WTC11 (cell line): ENCODE measurements at regions not wholly inside any gene's neighbourhood (a gene's known extent, or its start where the extent isn't known, plus 50 kb on each side); places are given as distances from the start of the nearest gene placed in this dataset.

Experiments used
- ATAC-seq: fragments of 200-7000 bp; cut with Tn5 transposase; 2 replicates; pipeline ENCODE4 v1.10.0; 2021; ENCODE audit warnings: mild to moderate bottlenecking, moderate library complexity
- CTCF ChIA-PET: fragments of 300-600 bp; sonication (Branson Sonifier 250); formaldehyde crosslinking; loops from one replicate; lab custom pipeline; 2021; ENCODE audit warnings: antibody characterized with exemption; lab: Charles Lee
- POLR2A ChIA-PET: fragments of 350-600 bp; sonication (Branson Sonifier 250); formaldehyde crosslinking; loops from one replicate; lab custom pipeline; 2021; ENCODE audit warnings: antibody characterized with exemption; lab: Charles Lee
- DNase-seq: peaks from one replicate; pipeline ENCODE4 v3.0.0; 2021; ENCODE audit warnings: low spot score
- H3K27ac Mint-ChIP-seq: 2 replicates; pipeline ENCODE4 v1.8.0; 2021; ENCODE audit warnings: mixed read lengths
- H3K27me3 Mint-ChIP-seq: 2 replicates; pipeline ENCODE4 v1.8.0; 2021; ENCODE audit warnings: low read depth, mild to moderate bottlenecking, moderate library complexity, mixed read lengths
- H3K36me3 Mint-ChIP-seq: 2 replicates; pipeline ENCODE4 v1.8.0; 2021; ENCODE audit warnings: mixed read lengths
- H3K4me1 Mint-ChIP-seq: 2 replicates; pipeline ENCODE4 v1.8.0; 2022; ENCODE audit warnings: mixed read lengths
- H3K4me3 Mint-ChIP-seq: 2 replicates; pipeline ENCODE4 v1.8.0; 2021; ENCODE audit warnings: mild to moderate bottlenecking, moderate library complexity, mixed read lengths
- H3K9me3 Mint-ChIP-seq: 2 replicates; pipeline ENCODE4 v1.8.0; 2021; ENCODE audit warnings: mixed read lengths
- AFF4 ChIP-seq: sonication (generic); formaldehyde crosslinking; IDR thresholded peaks from 2 replicates; pipeline ENCODE4 v1.8.1; 2023; ENCODE audit warnings: mild to moderate bottlenecking, missing genetic modification reagents, borderline replicate concordance
- ATF1 ChIP-seq: sonication (generic); formaldehyde crosslinking; IDR thresholded peaks from 2 replicates; pipeline ENCODE4 v1.8.1; 2023; ENCODE audit warnings: mild to moderate bottlenecking, moderate library complexity, missing genetic modification reagents
- ATF3 ChIP-seq: sonication (generic); formaldehyde crosslinking; conservative IDR thresholded peaks from 2 replicates; pipeline ENCODE4 v1.8.1; 2022; ENCODE audit warnings: mild to moderate bottlenecking, missing genetic modification reagents
- E2F5 ChIP-seq: sonication (generic); formaldehyde crosslinking; IDR thresholded peaks from 2 replicates; pipeline ENCODE4 v1.8.1; 2022; ENCODE audit warnings: mild to moderate bottlenecking, moderate library complexity, missing genetic modification reagents
- ELF4 ChIP-seq: sonication (generic); formaldehyde crosslinking; IDR thresholded peaks from 2 replicates; pipeline ENCODE4 v1.8.1; 2022; ENCODE audit warnings: low read depth, mild to moderate bottlenecking, moderate library complexity, missing genetic modification reagents
- ERG ChIP-seq: fragments of 250-450 bp; sonication (Bioruptor Pico); IDR thresholded peaks from 2 replicates; pipeline ENCODE4 v1.8.0; 2021; ENCODE audit warnings: mild to moderate bottlenecking
- ETV6 ChIP-seq: sonication (generic); formaldehyde crosslinking; IDR thresholded peaks from 2 replicates; pipeline ENCODE4 v1.8.1; 2022; ENCODE audit warnings: mild to moderate bottlenecking, missing genetic modification reagents
- FOXJ3 ChIP-seq: sonication (generic); formaldehyde crosslinking; IDR thresholded peaks from 2 replicates; pipeline ENCODE4 v1.9.0; 2021; ENCODE audit warnings: missing genetic modification reagents, mild to moderate bottlenecking, borderline replicate concordance
- GTF2I ChIP-seq: fragments of 250-450 bp; sonication (Bioruptor Pico); conservative IDR thresholded peaks from 2 replicates; pipeline ENCODE4 v1.4.0; 2021; ENCODE audit warnings: mild to moderate bottlenecking
- JAZF1 ChIP-seq: fragments of 250-450 bp; sonication (Bioruptor Pico); IDR thresholded peaks from 2 replicates; pipeline ENCODE4 v1.9.0; 2021; ENCODE audit warnings: moderate library complexity, mild to moderate bottlenecking, inconsistent platforms
- MYBL2 ChIP-seq: sonication (generic); formaldehyde crosslinking; IDR thresholded peaks from 2 replicates; pipeline ENCODE4 v1.8.1; 2023; ENCODE audit warnings: mild to moderate bottlenecking, moderate library complexity, missing genetic modification reagents
- NR1H2 ChIP-seq: sonication (generic); formaldehyde crosslinking; IDR thresholded peaks from 2 replicates; pipeline ENCODE4 v1.9.0; 2021; ENCODE audit warnings: mild to moderate bottlenecking, moderate library complexity, missing genetic modification reagents
- PRDM15 ChIP-seq: sonication (generic); formaldehyde crosslinking; IDR thresholded peaks from 2 replicates; pipeline ENCODE4 v1.8.0; 2022; ENCODE audit warnings: missing genetic modification reagents
- SOX15 ChIP-seq: fragments of 250-450 bp; sonication (Bioruptor Pico); IDR thresholded peaks from 2 replicates; pipeline ENCODE4 v1.9.0; 2021; ENCODE audit warnings: mild to moderate bottlenecking
- TP53 ChIP-seq: sonication (generic); formaldehyde crosslinking; IDR thresholded peaks from 2 replicates; pipeline ENCODE4 v1.8.1; 2023; ENCODE audit warnings: mild to moderate bottlenecking, missing genetic modification reagents
- ZBTB43 ChIP-seq: sonication (generic); formaldehyde crosslinking; IDR thresholded peaks from 2 replicates; pipeline ENCODE4 v1.8.1; 2023; ENCODE audit warnings: mild to moderate bottlenecking, missing genetic modification reagents
- ZNF263 ChIP-seq: sonication (generic); formaldehyde crosslinking; IDR thresholded peaks from 2 replicates; pipeline ENCODE4 v1.8.1; 2022; ENCODE audit warnings: low read depth, mild to moderate bottlenecking, moderate library complexity, missing genetic modification reagents
- ZNF425 ChIP-seq: fragments of 250-450 bp; sonication (Bioruptor Pico); conservative IDR thresholded peaks from 2 replicates; pipeline ENCODE4 v1.9.0; 2021; ENCODE audit warnings: mild to moderate bottlenecking
- ZNF671 ChIP-seq: fragments of 250-450 bp; sonication (Bioruptor Pico); IDR thresholded peaks from 2 replicates; pipeline ENCODE4 v1.8.0; 2021; ENCODE audit warnings: mild to moderate bottlenecking

- no peak for TF ChIP-seq PRDM15
- TF ChIP-seq ETV6, result no peak
- TF ChIP-seq MYBL2 (CRISPR knock-in tag), result no peak
- TF ChIP-seq ATF1, result no peak
Observed at GRCh38 chr1:219041141-219041540, 132.5 kb upstream of the LYPLAL1 start (continued).

GRCh38 chr1:219041818-219042217, 131.9 kb upstream of the LYPLAL1 start:
- ATAC-seq (no peak), DNase-seq (no peak)
- Mint-ChIP-seq H3K27me3 (no peaks in the 10 kb centered on the region), H3K4me1 (peaks cover 7% of the 10 kb centered on the region), H3K36me3 (peaks cover 12% of the 10 kb centered on the region), H3K27ac (no peak overlapping the region), H3K9me3 (peaks cover 18% of the 10 kb centered on the region), H3K4me3 (no peak overlapping the region)
- no peak for TF ChIP-seq ZNF263 (CRISPR knock-in tag)
- TF ChIP-seq AFF4 (CRISPR knock-in tag), result no peak
- no peak for TF ChIP-seq JAZF1
- no peak for TF ChIP-seq MYBL2 (CRISPR knock-in tag)
- no peak for TF ChIP-seq NR1H2 (CRISPR knock-in tag)
- no peak for TF ChIP-seq TP53
- TF ChIP-seq ZNF671 (CRISPR knock-in tag), result no peak
- no peak for TF ChIP-seq GTF2I (CRISPR knock-in tag)
- TF ChIP-seq E2F5 (CRISPR knock-in tag), result no peak
- TF ChIP-seq ZBTB43 (CRISPR knock-in tag), result no peak
- no peak for TF ChIP-seq SOX15 (CRISPR knock-in tag)
- no peak for TF ChIP-seq FOXJ3 (CRISPR knock-in tag)
- no peak for TF ChIP-seq ELF4 (CRISPR knock-in tag)
- no peak for TF ChIP-seq ERG (CRISPR knock-in tag)
- no peak for TF ChIP-seq ATF3 (CRISPR knock-in tag)
- no peak for TF ChIP-seq ZNF425 (CRISPR knock-in tag)
- TF ChIP-seq PRDM15, result no peak
- POLR2A ChIA-PET, result no interaction called here
- CTCF ChIA-PET, result no interaction called here
